Pancreas (tissue), 10 donors: ENCODE measurements at regions not wholly inside any gene's neighbourhood (a gene's known extent, or its start where the extent isn't known, plus 50 kb on each side); places are given as distances from the start of the nearest gene placed in this dataset.
"Not testable (repeated sequence)": the region's sequence is repeated elsewhere in the genome, so short reads cannot be mapped to it uniquely, and the experiment has no call there.

Experiments used
- ATAC-seq, 4 donors: fragments of 200-7000 bp; cut with Tn5 transposase; one replicate each; pipeline versions ENCODE4 v1.8.0 to v1.9.1; 2020; ENCODE audit warnings: mild to moderate bottlenecking in 4 of 4, moderate library complexity in 4 of 4
- DNase-seq, 6 donors: peaks; one replicate each; pipeline ENCODE4 v3.0.0-alpha.2; 2020
- FAIRE-seq: peaks from 2 replicates; lab custom pipeline; 2012; peaks lifted over from hg19 to GRCh38; lab: Jason Lieb, UNC
- H3K27ac ChIP-seq, 4 donors: fragments of 200-600 bp; sonication (generic); 1 replicate in 3 of 4; 2 replicates in 1 of 4; pipeline versions ENCODE4 v1.5.0 to v1.8.0; 2020
- H3K27me3 ChIP-seq, 4 donors: fragments of 200-600 bp; one replicate each; pipeline ENCODE4 v1.8.0; 2021
- H3K36me3 ChIP-seq, 3 donors: fragments of 200-600 bp; sonication (generic) in 1 of 3; one replicate each; pipeline versions ENCODE4 v1.5.0 to v1.8.0; 2020 to 2021
- H3K4me1 ChIP-seq, 3 donors: fragments of 200-600 bp; one replicate each; pipeline ENCODE4 v1.8.0; 2021
- H3K4me3 ChIP-seq, 4 donors: fragments of 200-600 bp; sonication (generic) in 2 of 4; one replicate each; pipeline versions ENCODE4 v1.5.0 to v1.8.0; 2020 to 2021
- H3K9me3 ChIP-seq, 4 donors: fragments of 200-600 bp; one replicate each; pipeline ENCODE4 v1.8.0; 2021
- CTCF ChIP-seq, 4 donors: fragments of 200-600 bp; sonication (generic) in 3 of 4; IDR thresholded peaks; one replicate each; pipeline versions ENCODE4 v1.5.0 to v1.8.0; 2021; ENCODE audit warnings: antibody characterized with exemption in 4 of 4
- WGBS, 2 donors: extraction: QIAGEN DNeasy Blood & Tissue Kit; methylation state at CpG; one replicate each; pipeline ENCODE4 v1.1.7; 2013; 5-methylcytosine and 5-hydroxymethylcytosine counted together
- intact Hi-C, 3 donors: fragments of 100-400 bp; cut with DNase I; formaldehyde crosslinking; loops; one replicate each; pipeline versions ENCODE4 v1.11.1 to v1.14.2; 2022
- donor health status: healthy with polysubstance abuse.
- donor health status: DM: no; HTN: no; CAD: no; lungs with moderate emphysema.
- donor health status: DM: no; HTN: no; CAD: no.
- donor health status: control.
- donor health status: control.
- donor health status: Bipolar disorder and iron deficiency.
- donor health status: DM: yes; HTN: yes; CAD: no.
- donor health status: DM: no; HTN: no; CAD: no.
- donor health status: DM: no; HTN: no; CAD: no.
- donor health status: DM: yes; HTN: yes; CAD: no.

GRCh38 chrX:78573630-78574029, 85.5 kb downstream of the RTL3 start:
- Histone ChIP-seq H3K4me3 (no peak overlapping the region), H3K36me3 (no peaks in the 10 kb centered on the region), H3K4me1 (no peaks in the 10 kb centered on the region), H3K27ac (no peak overlapping the region), H3K9me3 (no peaks in the 10 kb centered on the region), H3K27me3 (no peaks in the 10 kb centered on the region)
- WGBS, 2 donors, result 49 to 51% methylated on average over 2 of the region's 2 CpGs
- ATAC-seq, result peak in 3 of 4 donors; percentile 46 to 78 (median 50)
- TF ChIP-seq CTCF (IDR thresholded peaks at IDR 0.05), result no peak
- intact Hi-C loops, result no loop called here
- FAIRE-seq, result no peak
- DNase-seq, result peak in 1 of 6 donors; percentile 10

GRCh38 chrX:78571849-78572248, 87.3 kb downstream of the RTL3 start:
- WGBS, 2 donors, result 21 to 51% methylated on average over 2 of the region's 2 CpGs
- DNase-seq (no peak), FAIRE-seq (no peak), ATAC-seq (no peak)
- no peak overlapping the region for H3K27ac ChIP-seq
- no peaks in the 10 kb centered on the region for H3K4me1 ChIP-seq
- H3K4me3 ChIP-seq, result no peak overlapping the region
- H3K27me3 ChIP-seq, result no peaks in the 10 kb centered on the region
- intact Hi-C loops, result no loop called here
- H3K36me3 ChIP-seq, result no peaks in the 10 kb centered on the region
- H3K9me3 ChIP-seq, result no peaks in the 10 kb centered on the region
- no peak for TF ChIP-seq CTCF (IDR thresholded peaks at IDR 0.05)

GRCh38 chrX:78555401-78555980, 103.6 kb downstream of the RTL3 start:
- H3K27ac ChIP-seq, result no peak overlapping the region
- WGBS, 2 donors, result 30 to 37% methylated on average over 3 of the region's 3 CpGs
- peaks cover 0 to 8% (median 2%) of the 10 kb centered on the region in 4 donors for H3K27me3 ChIP-seq
- TF ChIP-seq CTCF (IDR thresholded peaks at IDR 0.05), result peak in 1 of 4 donors; percentile 23
- ATAC-seq, result no peak
- no peaks in the 10 kb centered on the region for H3K4me1 ChIP-seq
- peak; percentile 93 for FAIRE-seq
- H3K36me3 ChIP-seq, result no peaks in the 10 kb centered on the region
- intact Hi-C loops, result no loop called here
- no peaks in the 10 kb centered on the region for H3K9me3 ChIP-seq
- H3K4me3 ChIP-seq, result no peak overlapping the region
- DNase-seq, result no peak

- H3K4me1 ChIP-seq, H3K36me3 ChIP-seq, H3K27ac ChIP-seq, H3K9me3 ChIP-seq, DNase-seq, H3K4me3 ChIP-seq, FAIRE-seq, ATAC-seq, intact Hi-C loops: not testable (repeated sequence)
- H3K27me3 ChIP-seq, result peaks cover 0 to 14% (median 2%) of the 10 kb centered on the region in 4 donors
- WGBS, 2 donors, result 39 to 70% methylated on average over 1 of the region's 1 CpG
Observed at GRCh38 chrX:78552628-78553027, 106.5 kb downstream of the RTL3 start.

- DNase-seq (no peak), ATAC-seq (no peak), FAIRE-seq (no peak)
- Histone ChIP-seq H3K4me1 (no peaks in the 10 kb centered on the region), H3K27ac (no peak overlapping the region), H3K27me3 (peaks cover 0 to 6% (median 2%) of the 10 kb centered on the region in 4 donors), H3K4me3 (no peak overlapping the region), H3K36me3 (no peaks in the 10 kb centered on the region), H3K9me3 (no peaks in the 10 kb centered on the region)
- TF ChIP-seq CTCF (IDR thresholded peaks at IDR 0.05), result no peak
- WGBS, 2 donors, result 35 to 40% methylated on average over 2 of the region's 2 CpGs
- intact Hi-C loops, result no loop called here
Observed at GRCh38 chrX:78548012-78548411, 111.1 kb downstream of the RTL3 start.
